T-helper 1 cell treated with Interleukin-12 subunit alpha and Interleukin-12 subunit beta and Interleukin-4 antibody, amounts not matched to agents 30 ng/mL and 1 ng/mL, for 36 hours (primary cell): ENCODE measurements at regions not wholly inside any gene's neighbourhood (a gene's known extent, or its start where the extent isn't known, plus 50 kb on each side); places are given as distances from the start of the nearest gene placed in this dataset.

ENCODE experiments used
- intact Hi-C: fragments of 100-400 bp; cut with micrococcal nuclease; formaldehyde crosslinking; loops from one replicate; pipeline ENCODE4 v1.15.1; 2024

DNA sequence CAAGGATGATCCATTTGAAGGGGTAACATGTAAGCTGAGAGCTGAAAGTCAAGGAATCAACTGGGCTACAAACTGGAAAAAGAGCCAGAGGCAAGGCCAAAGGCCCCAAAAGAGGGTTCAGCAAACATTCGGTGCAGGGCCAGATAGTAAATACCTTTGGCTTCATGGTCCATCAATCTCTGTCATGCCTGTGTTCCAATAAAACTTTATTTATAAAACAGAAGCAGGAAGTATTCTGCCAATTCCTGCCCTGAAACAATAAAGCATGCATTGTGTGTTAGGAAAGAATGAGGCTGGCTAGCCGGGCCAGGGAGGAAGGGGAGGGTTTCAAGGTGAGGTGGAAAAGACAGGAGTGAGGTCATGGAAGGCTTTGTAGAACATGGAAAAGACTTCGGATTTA lies 107.1 kb downstream of the LBH start:
- intact Hi-C loops = loop anchor here (5.0 to 10.0 kb wide), 3 partner anchors 374 to 984 kb away; partner anchors contain the start of gene EHD3

GRCh38 chr2:30339071-30339470 lies 107.7 kb downstream of the LBH start:
- intact Hi-C loops = loop anchor here (5.0 to 10.0 kb wide), 3 partner anchors 373 to 983 kb away; partner anchors contain the start of gene EHD3

- intact Hi-C loops = no loop called here
Measured at GRCh38 chr2:30341500-30342267, 105.4 kb upstream of the LCLAT1 start.

- intact Hi-C loops = no loop called here
Measured at GRCh38 chr2:30346471-30347169, 100.4 kb upstream of the LCLAT1 start.

DNA sequence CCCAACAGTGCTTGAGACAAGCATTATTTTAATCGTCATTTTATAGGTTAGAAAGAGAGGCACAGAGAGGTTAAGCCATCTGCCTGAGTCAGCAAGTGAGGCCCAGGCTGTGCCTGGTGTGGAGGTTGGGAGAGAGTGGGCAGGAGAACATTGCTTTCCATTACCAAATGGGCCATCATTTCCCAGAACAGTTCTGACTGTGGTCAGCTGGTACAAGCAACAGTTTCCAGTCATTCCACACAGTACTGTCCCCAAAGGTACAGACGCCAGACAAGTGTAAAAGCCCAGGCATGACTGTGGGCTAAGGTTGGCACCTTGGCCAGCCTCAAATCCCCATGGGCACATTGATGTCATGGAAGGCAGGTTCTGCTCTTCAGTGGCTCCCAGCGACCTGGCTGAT lies 98.2 kb upstream of the LCLAT1 start:
- intact Hi-C loops = no loop called here

DNA sequence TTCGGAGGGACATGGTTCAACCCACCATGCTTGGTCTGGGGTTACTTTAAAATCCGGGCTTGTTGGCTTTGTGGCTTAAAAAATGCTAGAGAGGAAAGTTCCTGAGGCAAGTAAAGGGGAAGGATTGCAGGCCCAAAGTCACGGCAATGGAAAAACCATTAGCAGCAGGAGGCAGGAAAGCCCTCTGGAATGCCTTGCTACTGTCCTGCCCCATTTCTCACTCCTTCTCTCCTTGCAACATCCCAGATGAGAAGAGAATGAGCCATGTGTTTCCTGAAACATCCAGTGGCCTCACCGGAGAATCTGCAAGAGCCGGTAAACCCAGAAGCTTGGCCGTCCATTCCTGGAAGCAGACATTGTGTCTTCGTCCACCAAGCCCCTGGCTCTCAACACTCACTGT lies 97.4 kb upstream of the LCLAT1 start:
- intact Hi-C loops = no loop called here

DNA sequence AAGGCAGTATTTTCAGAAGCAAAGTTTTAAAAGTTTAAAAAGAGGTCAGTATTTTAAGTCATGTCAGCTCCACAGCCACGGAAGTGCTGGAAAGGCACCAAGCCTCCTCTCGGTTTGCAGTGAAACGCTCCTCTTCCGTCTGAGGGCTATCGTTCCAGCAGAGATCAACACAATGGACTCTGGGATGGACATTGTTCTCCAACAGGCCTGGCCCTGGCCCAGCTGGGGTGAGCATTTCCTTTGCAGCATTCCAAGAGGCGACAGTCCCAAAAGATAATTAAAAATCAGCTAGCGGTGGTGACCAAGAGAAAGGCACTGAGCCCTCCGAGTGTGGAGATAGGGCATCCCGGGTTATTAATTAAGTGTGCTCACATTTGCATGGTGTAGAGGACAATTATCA lies 95.9 kb upstream of the LCLAT1 start:
- intact Hi-C loops = no loop called here

DNA sequence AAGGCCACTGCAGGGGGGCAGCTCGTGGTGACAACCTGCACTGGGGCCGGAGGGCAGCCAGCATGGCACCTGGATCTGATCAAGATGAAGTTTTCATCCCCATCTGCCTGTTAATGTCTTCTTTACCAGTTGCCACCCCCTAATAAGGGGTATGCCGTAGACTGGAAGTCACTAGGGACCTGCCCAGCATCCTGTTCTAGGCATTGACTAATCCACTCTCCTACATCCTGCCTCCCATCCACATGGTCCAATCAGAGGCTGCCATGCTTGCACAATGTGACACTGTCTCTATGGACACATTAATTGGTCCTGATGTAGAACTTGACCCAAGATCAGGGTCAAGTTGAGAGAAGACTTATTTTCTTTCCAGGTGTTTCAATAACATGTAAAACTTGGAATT lies 95.1 kb upstream of the LCLAT1 start:
- intact Hi-C loops = no loop called here

DNA sequence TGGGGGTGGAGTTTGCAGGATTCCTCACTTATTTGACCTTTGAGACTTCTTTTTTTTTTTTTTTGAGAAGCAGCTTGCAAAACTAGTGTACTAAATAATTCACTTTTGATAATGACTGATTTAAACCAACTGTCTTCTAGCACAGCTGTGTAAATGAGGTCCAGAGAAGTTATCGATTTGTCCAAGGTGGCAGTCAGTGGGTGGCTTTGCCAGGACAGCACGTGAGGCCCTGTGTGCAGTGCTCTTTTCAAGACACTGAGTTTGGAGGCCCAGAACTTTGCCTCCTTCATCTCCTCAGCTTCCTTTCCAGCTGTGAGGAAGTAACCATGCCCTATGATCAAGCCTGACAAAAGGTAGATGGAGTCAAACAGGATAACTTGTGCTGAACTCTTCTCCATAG lies 92.9 kb upstream of the LCLAT1 start:
- intact Hi-C loops = no loop called here

DNA sequence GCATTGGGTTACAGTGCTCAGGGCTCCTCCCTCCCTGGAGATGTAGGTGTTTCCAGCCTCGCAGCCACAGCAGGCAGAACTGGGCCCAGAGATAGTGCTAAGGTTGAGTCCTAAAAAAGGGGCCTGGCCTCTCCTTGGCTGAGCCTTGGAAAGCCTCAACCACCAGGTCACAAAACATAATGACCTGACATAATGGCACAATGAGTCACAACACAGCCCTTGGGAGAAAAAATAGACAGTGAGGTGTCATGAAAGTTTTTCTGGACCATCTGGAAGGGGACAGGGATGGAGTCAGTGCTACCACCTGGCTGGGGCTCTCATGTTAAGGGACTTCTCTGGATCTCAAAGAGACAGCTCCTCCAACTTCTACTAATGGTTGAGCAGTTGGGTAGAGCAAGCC lies 92.4 kb upstream of the LCLAT1 start:
- intact Hi-C loops = no loop called here

DNA sequence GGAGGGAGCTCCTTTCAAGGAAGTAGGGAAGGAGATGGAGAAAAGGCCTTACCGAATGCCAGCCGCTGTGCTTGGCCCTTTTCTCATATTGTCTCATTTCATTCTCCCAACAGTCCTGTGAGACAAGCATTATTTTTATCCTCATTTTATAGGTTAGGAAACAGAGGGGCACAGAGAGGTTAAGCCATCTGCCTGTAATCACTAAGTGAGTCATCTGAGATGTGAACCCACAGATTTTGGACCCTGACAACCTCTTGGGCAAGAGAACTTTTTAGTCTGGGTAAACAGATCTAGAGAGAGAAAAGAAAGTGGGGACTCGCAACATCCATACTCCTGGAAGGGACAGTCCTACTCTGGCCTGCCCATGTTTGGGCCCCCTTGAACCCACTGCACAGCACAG lies 91.7 kb upstream of the LCLAT1 start:
- intact Hi-C loops = no loop called here

- intact Hi-C loops = no loop called here
Measured at GRCh38 chr2:30356071-30356470, 91.0 kb upstream of the LCLAT1 start.

DNA sequence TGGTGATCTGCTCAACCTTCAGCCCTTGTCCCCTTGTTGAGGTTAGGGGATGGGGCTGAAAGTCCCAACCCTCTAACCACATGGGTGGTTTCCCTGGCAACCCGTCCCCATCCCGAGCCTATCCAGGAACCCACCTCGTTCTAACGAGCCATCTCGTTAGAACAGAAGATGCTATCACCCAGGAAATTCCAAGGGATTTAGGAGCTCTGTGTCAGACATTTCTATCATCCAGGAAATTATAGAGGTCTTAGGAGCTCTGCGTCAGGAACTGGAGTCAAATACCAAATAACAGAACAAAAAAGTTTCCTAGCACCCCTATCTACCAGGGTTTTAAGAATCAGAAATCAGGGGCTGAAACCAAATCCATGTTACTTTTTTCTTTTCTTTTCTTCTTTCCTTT lies 90.3 kb upstream of the LCLAT1 start:
- intact Hi-C loops = no loop called here

GRCh38 chr2:30358351-30358750 lies 88.7 kb upstream of the LCLAT1 start:
- intact Hi-C loops = no loop called here

DNA sequence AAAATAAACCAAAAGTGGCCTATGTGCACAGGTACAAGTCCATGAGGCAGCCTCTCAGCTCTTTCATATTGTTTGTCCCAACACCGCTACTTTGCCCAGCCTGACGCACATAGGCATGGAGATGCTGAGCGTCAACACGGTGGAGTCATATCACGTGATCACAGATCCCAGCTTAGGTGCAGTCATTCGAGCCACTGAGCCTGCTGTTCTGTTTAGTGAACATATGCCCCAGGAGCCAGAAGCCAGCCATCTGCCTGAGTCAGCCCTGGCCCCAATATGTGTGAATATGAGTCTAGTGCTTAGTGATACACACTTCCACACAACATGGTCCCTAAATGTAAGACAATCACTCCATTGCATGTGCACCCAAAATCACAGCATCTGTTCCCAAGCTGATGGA lies 88.2 kb upstream of the LCLAT1 start:
- intact Hi-C loops = no loop called here

GRCh38 chr2:30359644-30360167 lies 87.3 kb upstream of the LCLAT1 start:
- intact Hi-C loops = no loop called here

GRCh38 chr2:30361751-30362394 lies 85.2 kb upstream of the LCLAT1 start:
- intact Hi-C loops = no loop called here

DNA sequence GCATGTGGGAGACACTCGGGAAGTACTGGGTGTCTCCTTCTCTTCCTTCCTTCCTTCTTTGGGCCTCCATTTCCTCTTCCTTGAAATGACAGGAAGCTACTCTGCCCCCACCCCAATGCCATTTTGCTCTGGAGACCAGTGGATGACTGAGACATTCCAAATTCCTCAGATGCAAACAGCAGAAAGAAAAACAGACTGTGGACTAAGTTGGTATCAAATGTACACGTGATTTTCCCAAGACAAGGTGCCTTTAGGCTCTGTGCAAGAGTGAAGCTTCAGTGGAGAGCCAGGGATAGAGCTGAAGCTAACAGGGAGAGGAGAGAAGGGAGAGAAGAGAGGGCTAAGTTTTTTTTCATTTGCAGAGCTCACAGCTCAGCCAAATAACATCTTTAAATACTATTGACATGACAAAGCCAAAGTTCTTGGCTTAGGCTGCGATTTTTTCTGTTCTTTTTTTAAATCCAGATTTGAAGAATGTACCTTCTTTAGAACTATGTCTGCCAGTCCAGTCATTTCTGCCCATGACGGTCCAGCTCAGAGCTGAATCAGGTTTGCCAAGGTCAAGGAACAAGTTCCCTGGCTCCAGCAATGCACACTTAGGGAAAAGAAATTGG lies 84.5 kb upstream of the LCLAT1 start:
- intact Hi-C loops = no loop called here

DNA sequence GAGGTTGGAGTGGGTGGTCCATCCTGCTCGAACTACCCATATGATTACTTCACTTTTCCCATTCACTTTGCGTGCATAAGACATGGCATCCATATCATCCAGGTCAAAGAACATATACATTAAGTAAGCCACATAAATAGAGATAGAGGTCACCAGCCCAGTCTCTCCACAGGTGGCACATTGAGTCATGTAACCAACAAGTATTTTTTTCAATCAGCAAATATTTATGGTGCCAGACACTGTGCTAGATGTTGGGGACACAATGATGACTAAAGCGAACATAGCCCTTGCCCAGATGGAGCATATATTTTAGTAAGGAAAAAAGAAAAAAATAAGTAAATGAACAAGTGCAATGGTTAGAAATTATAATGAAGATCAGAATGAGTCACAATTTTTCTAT lies 83.6 kb upstream of the LCLAT1 start:
- intact Hi-C loops = no loop called here

DNA sequence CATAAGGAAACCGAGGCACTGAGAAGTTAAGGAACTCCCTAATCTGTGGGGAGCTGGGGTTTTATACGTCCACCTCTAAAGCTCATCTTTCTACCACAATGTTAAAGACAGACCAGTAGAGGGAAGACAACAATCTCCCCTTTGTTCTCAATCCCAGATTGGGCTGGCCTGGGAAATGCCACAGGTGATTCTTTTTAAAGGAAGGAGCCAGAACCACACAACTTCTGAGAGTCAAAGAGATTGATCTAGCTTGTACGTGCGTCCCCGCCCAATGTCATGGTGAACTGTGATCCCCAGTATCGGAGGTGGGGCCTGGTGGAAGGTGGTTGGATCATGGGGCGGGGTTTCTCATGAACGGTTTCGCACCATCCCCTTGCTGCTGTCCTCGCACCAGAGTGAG lies 81.8 kb upstream of the LCLAT1 start:
- intact Hi-C loops = no loop called here

DNA sequence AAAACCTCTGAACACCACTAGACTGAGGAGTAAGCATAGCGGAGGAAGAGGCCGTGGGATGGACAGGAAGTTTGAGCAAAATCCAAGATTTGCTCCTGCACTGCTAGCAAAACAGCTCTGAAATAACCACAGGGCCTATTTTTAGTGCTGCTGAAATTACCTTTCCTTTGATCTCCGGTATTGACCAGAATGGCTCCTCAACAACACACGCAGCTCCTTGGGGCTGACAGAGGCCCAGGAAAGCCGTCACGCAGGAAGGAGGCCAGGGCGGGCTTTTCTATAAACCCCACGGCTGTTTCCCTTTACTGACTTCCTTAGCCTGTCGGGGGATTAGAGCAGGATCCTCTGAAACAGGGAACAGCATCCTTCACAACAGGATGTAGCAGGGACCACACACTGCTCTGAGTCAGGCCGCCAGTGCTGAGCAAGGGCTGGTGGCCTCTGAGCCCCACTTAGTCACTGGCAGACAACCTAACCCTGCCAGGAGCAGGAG lies 80.8 kb upstream of the LCLAT1 start:
- intact Hi-C loops = loop anchor here (2.0 kb wide), 1 partner anchor 31 kb away; no protein-coding TSS in a partner anchor
